ENCODE measurements at regions not wholly inside any gene's neighbourhood (a gene's known extent, or its start where the extent isn't known, plus 50 kb on each side); places are given as distances from the start of the nearest gene placed in this dataset.

- Histone ChIP-seq H3K36me3 (ENCODE audit: control insufficient read depth, insufficient read depth, low read length) (no peaks in the 10 kb centered on the region), H3K27me3 (ENCODE audit: control insufficient read depth, insufficient read depth, low read length) (no peaks in the 10 kb centered on the region), H3K4me1 (ENCODE audit: control insufficient read depth, insufficient read depth, low read length) (peaks cover under 1% of the 10 kb centered on the region), H3K9me3 (ENCODE audit: control insufficient read depth, low read length) (no peaks in the 10 kb centered on the region), H3K4me3 (ENCODE audit: low read length) (no peak overlapping the region), H3K9ac (ENCODE audit: low read length) (no peak overlapping the region)
Observed at GRCh38 chr5:54769072-54769471, 216.3 kb downstream of the ESM1 start.

GRCh38 chr5:54766748-54767147, 218.6 kb downstream of the ESM1 start:
- no peaks in the 10 kb centered on the region for H3K27me3 ChIP-seq (ENCODE audit: control insufficient read depth, insufficient read depth, low read length)

GRCh38 chr5:54765165-54766028, 220.0 kb downstream of the ESM1 start:
- no peaks in the 10 kb centered on the region for H3K4me1 ChIP-seq (ENCODE audit: control insufficient read depth, insufficient read depth, low read length)
- no peaks in the 10 kb centered on the region for H3K9me3 ChIP-seq (ENCODE audit: control insufficient read depth, low read length)
- H3K9ac ChIP-seq (ENCODE audit: low read length) = no peak overlapping the region
- no peaks in the 10 kb centered on the region for H3K27me3 ChIP-seq (ENCODE audit: control insufficient read depth, insufficient read depth, low read length)
- no peaks in the 10 kb centered on the region for H3K36me3 ChIP-seq (ENCODE audit: control insufficient read depth, insufficient read depth, low read length)
- H3K4me3 ChIP-seq (ENCODE audit: low read length) = no peak overlapping the region

More at GRCh38 chr5:54766748-54767147, 218.6 kb downstream of the ESM1 start:
- H3K4me1 ChIP-seq (ENCODE audit: control insufficient read depth, insufficient read depth, low read length) = no peaks in the 10 kb centered on the region
- H3K9ac ChIP-seq (ENCODE audit: low read length) = no peak overlapping the region
- no peak overlapping the region for H3K4me3 ChIP-seq (ENCODE audit: low read length)
- H3K9me3 ChIP-seq (ENCODE audit: control insufficient read depth, low read length) = no peaks in the 10 kb centered on the region
- H3K36me3 ChIP-seq (ENCODE audit: control insufficient read depth, insufficient read depth, low read length) = no peaks in the 10 kb centered on the region

- H3K27me3 ChIP-seq (ENCODE audit: control insufficient read depth, insufficient read depth, low read length) = no peaks in the 10 kb centered on the region
- H3K36me3 ChIP-seq (ENCODE audit: control insufficient read depth, insufficient read depth, low read length) = no peaks in the 10 kb centered on the region
- H3K9me3 ChIP-seq (ENCODE audit: control insufficient read depth, low read length) = no peaks in the 10 kb centered on the region
- no peaks in the 10 kb centered on the region for H3K4me1 ChIP-seq (ENCODE audit: control insufficient read depth, insufficient read depth, low read length)
- no peak overlapping the region for H3K4me3 ChIP-seq (ENCODE audit: low read length)
- H3K9ac ChIP-seq (ENCODE audit: low read length) = no peak overlapping the region
Observed at GRCh38 chr5:54764102-54765090, 221.0 kb downstream of the ESM1 start.

GRCh38 chr5:54761213-54761701, 224.1 kb downstream of the ESM1 start:
- H3K36me3 ChIP-seq (ENCODE audit: control insufficient read depth, insufficient read depth, low read length) = no peaks in the 10 kb centered on the region
- no peaks in the 10 kb centered on the region for H3K27me3 ChIP-seq (ENCODE audit: control insufficient read depth, insufficient read depth, low read length)
- H3K4me3 ChIP-seq (ENCODE audit: low read length) = no peak overlapping the region
- no peak overlapping the region for H3K9ac ChIP-seq (ENCODE audit: low read length)
- H3K4me1 ChIP-seq (ENCODE audit: control insufficient read depth, insufficient read depth, low read length) = no peaks in the 10 kb centered on the region
- H3K9me3 ChIP-seq (ENCODE audit: control insufficient read depth, low read length) = no peaks in the 10 kb centered on the region

- Histone ChIP-seq H3K9ac (ENCODE audit: low read length) (no peak overlapping the region), H3K36me3 (ENCODE audit: control insufficient read depth, insufficient read depth, low read length) (no peaks in the 10 kb centered on the region), H3K4me3 (ENCODE audit: low read length) (no peak overlapping the region), H3K4me1 (ENCODE audit: control insufficient read depth, insufficient read depth, low read length) (no peaks in the 10 kb centered on the region), H3K27me3 (ENCODE audit: control insufficient read depth, insufficient read depth, low read length) (no peaks in the 10 kb centered on the region), H3K9me3 (ENCODE audit: control insufficient read depth, low read length) (no peaks in the 10 kb centered on the region)
Observed at GRCh38 chr5:54760182-54760935, 225.0 kb downstream of the ESM1 start.

DNA sequence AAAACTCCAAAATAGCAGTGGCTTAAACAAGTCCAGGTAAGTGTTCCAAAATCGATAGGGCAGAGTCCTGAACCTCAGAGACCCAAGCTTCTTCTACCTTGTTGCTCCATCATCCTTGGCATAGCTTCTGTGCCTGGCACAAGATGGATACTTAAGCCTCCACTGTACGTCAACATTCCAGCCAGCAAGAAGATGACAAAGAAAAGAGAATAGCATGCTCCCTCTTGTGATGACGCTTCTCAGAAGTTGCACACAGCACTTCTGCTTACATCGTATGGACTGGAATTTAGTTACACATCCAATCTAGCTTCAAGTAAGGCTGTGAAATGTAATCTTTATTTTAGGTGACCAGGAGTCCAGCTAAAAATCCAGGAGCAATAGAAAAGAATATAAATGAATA, 227.4 kb downstream of the ESM1 start:
- no peaks in the 10 kb centered on the region for H3K9me3 ChIP-seq (ENCODE audit: control insufficient read depth, low read length)
- H3K36me3 ChIP-seq (ENCODE audit: control insufficient read depth, insufficient read depth, low read length) = no peaks in the 10 kb centered on the region
- no peaks in the 10 kb centered on the region for H3K27me3 ChIP-seq (ENCODE audit: control insufficient read depth, insufficient read depth, low read length)
- no peaks in the 10 kb centered on the region for H3K4me1 ChIP-seq (ENCODE audit: control insufficient read depth, insufficient read depth, low read length)
- no peak overlapping the region for H3K4me3 ChIP-seq (ENCODE audit: low read length)
- no peak overlapping the region for H3K9ac ChIP-seq (ENCODE audit: low read length)

DNA sequence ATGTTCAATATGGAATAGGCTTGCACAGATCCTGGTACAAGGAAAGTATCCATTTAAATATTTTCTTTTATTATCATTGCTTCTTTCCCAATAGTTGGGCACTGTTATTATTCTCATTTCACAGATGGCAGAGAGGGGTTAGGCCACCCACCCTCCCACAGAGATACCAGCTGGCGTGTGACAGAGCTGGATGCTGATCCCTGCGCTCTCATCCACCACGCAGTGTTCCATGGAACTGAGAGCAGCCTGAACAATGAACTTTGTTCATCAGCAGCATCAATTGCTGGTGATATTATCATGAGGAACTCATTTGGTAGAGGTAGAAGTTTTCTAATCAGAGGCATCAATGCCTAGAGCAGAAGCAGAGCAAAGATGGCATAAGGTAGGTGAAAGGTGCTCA, 227.9 kb downstream of the ESM1 start:
- H3K36me3 ChIP-seq (ENCODE audit: control insufficient read depth, insufficient read depth, low read length) = no peaks in the 10 kb centered on the region
- H3K9ac ChIP-seq (ENCODE audit: low read length) = no peak overlapping the region
- no peaks in the 10 kb centered on the region for H3K4me1 ChIP-seq (ENCODE audit: control insufficient read depth, insufficient read depth, low read length)
- H3K9me3 ChIP-seq (ENCODE audit: control insufficient read depth, low read length) = no peaks in the 10 kb centered on the region
- no peaks in the 10 kb centered on the region for H3K27me3 ChIP-seq (ENCODE audit: control insufficient read depth, insufficient read depth, low read length)
- H3K4me3 ChIP-seq (ENCODE audit: low read length) = no peak overlapping the region

DNA sequence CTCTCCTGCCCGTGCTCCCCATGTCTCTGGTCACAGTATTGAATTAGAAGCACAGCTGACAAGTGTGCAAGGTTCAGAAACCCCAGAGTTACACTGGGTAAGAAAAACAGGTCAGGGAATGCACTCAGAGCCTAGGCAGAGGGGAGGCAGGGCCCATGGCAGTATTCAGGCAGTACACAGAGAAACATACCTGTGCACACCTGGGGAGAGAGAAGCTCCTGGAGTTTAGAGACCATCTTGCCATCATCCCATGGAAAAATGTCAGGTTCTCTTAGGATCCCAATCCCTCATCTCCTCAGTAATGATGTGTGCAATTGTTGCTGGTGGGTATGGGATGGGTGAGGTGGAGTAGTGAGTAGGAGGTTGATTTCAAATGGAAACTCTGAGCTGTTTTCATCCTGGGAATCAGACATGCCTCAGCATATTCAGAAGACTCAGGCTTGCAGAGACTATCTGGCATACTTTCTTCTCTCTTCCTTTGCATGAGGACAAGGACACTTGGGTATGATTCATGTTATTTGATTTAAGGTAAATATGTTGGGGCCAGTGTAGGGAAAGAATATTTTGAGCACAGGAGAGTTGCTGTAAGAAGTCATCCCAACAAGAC, 228.5 kb downstream of the ESM1 start:
- no peaks in the 10 kb centered on the region for H3K36me3 ChIP-seq (ENCODE audit: control insufficient read depth, insufficient read depth, low read length)
- H3K4me3 ChIP-seq (ENCODE audit: low read length) = no peak overlapping the region
- no peak overlapping the region for H3K9ac ChIP-seq (ENCODE audit: low read length)
- H3K4me1 ChIP-seq (ENCODE audit: control insufficient read depth, insufficient read depth, low read length) = no peaks in the 10 kb centered on the region
- H3K9me3 ChIP-seq (ENCODE audit: control insufficient read depth, low read length) = no peaks in the 10 kb centered on the region
- H3K27me3 ChIP-seq (ENCODE audit: control insufficient read depth, insufficient read depth, low read length) = no peaks in the 10 kb centered on the region

DNA sequence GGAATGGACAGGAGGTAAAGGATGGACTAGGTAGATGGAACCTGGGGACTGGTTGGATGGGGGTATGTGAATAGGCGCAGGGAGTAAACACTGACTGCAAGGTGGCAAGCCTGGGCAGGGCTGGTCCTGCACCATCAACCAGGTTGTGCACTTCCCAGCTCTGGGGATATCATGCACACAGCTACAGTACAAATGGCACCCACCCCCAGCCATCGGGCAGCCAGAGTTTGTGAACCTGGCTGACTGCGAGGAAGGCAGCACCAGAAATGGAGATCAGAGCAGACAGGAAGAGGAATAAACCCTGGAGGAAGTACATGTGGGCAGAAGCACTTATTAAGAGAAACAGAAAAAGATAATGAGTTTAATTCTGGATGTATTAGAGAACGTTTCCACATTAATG, 229.1 kb downstream of the ESM1 start:
- Histone ChIP-seq H3K4me3 (ENCODE audit: low read length) (no peak overlapping the region), H3K4me1 (ENCODE audit: control insufficient read depth, insufficient read depth, low read length) (no peaks in the 10 kb centered on the region), H3K27me3 (ENCODE audit: control insufficient read depth, insufficient read depth, low read length) (no peaks in the 10 kb centered on the region), H3K9ac (ENCODE audit: low read length) (no peak overlapping the region), H3K36me3 (ENCODE audit: control insufficient read depth, insufficient read depth, low read length) (no peaks in the 10 kb centered on the region), H3K9me3 (ENCODE audit: control insufficient read depth, low read length) (no peaks in the 10 kb centered on the region)

DNA sequence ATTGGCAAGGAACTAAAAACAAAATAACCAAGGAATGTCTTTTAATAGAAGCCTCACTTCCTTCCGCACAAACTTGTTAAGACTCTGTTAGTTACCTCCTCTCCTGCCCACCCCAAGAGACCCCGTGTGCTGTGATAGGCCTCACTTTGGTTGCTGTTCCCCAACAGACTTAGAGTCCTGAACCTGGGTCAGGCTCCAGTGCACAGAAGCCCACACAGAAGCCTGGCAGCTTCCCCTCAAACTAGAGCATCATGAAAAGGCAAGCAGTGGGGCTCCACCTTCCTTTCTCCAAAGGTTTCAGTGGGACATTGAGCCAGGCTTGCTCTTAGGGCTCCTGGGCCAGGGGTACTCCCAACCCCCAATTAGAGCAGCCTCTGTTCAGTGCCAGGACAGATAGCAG, 230.5 kb downstream of the ESM1 start:
- Histone ChIP-seq H3K36me3 (ENCODE audit: control insufficient read depth, insufficient read depth, low read length) (no peaks in the 10 kb centered on the region), H3K9ac (ENCODE audit: low read length) (no peak overlapping the region), H3K4me1 (ENCODE audit: control insufficient read depth, insufficient read depth, low read length) (no peaks in the 10 kb centered on the region), H3K9me3 (ENCODE audit: control insufficient read depth, low read length) (no peaks in the 10 kb centered on the region), H3K27me3 (ENCODE audit: control insufficient read depth, insufficient read depth, low read length) (no peaks in the 10 kb centered on the region), H3K4me3 (ENCODE audit: low read length) (no peak overlapping the region)
